WTC11 (cell line): ENCODE measurements at regions not wholly inside any gene's neighbourhood (a gene's known extent, or its start where the extent isn't known, plus 50 kb on each side); places are given as distances from the start of the nearest gene placed in this dataset.

ENCODE experiments used
- ATAC-seq: fragments of 200-7000 bp; cut with Tn5 transposase; 2 replicates; pipeline ENCODE4 v1.10.0; 2021; ENCODE audit warnings: mild to moderate bottlenecking, moderate library complexity
- CTCF ChIA-PET: fragments of 300-600 bp; sonication (Branson Sonifier 250); formaldehyde crosslinking; loops from one replicate; lab custom pipeline; 2021; ENCODE audit warnings: antibody characterized with exemption; lab: Charles Lee
- POLR2A ChIA-PET: fragments of 350-600 bp; sonication (Branson Sonifier 250); formaldehyde crosslinking; loops from one replicate; lab custom pipeline; 2021; ENCODE audit warnings: antibody characterized with exemption; lab: Charles Lee
- DNase-seq: peaks from one replicate; pipeline ENCODE4 v3.0.0; 2021; ENCODE audit warnings: low spot score
- H3K27ac Mint-ChIP-seq: 2 replicates; pipeline ENCODE4 v1.8.0; 2021; ENCODE audit warnings: mixed read lengths
- H3K27me3 Mint-ChIP-seq: 2 replicates; pipeline ENCODE4 v1.8.0; 2021; ENCODE audit warnings: low read depth, mild to moderate bottlenecking, moderate library complexity, mixed read lengths
- H3K36me3 Mint-ChIP-seq: 2 replicates; pipeline ENCODE4 v1.8.0; 2021; ENCODE audit warnings: mixed read lengths
- H3K4me1 Mint-ChIP-seq: 2 replicates; pipeline ENCODE4 v1.8.0; 2022; ENCODE audit warnings: mixed read lengths
- H3K4me3 Mint-ChIP-seq: 2 replicates; pipeline ENCODE4 v1.8.0; 2021; ENCODE audit warnings: mild to moderate bottlenecking, moderate library complexity, mixed read lengths
- H3K9me3 Mint-ChIP-seq: 2 replicates; pipeline ENCODE4 v1.8.0; 2021; ENCODE audit warnings: mixed read lengths
- ATF3 ChIP-seq: sonication (generic); formaldehyde crosslinking; conservative IDR thresholded peaks from 2 replicates; pipeline ENCODE4 v1.8.1; 2022; ENCODE audit warnings: mild to moderate bottlenecking, missing genetic modification reagents
- CREB1 ChIP-seq: sonication (generic); formaldehyde crosslinking; IDR thresholded peaks from 2 replicates; pipeline ENCODE4 v1.8.0; 2023; ENCODE audit warnings: mild to moderate bottlenecking, missing genetic modification reagents
- CREM ChIP-seq: sonication (generic); formaldehyde crosslinking; IDR thresholded peaks from 2 replicates; pipeline ENCODE4 v1.8.1; 2022; ENCODE audit warnings: mild to moderate bottlenecking, missing genetic modification reagents, moderate library complexity
- CTCF ChIP-seq: fragments of 200-600 bp; IDR thresholded peaks from 2 replicates; pipeline ENCODE4 v1.8.0; 2022; ENCODE audit warnings: antibody characterized with exemption
- FOXJ3 ChIP-seq: sonication (generic); formaldehyde crosslinking; IDR thresholded peaks from 2 replicates; pipeline ENCODE4 v1.9.0; 2021; ENCODE audit warnings: missing genetic modification reagents, mild to moderate bottlenecking, borderline replicate concordance
- FOXK1 ChIP-seq: sonication (generic); formaldehyde crosslinking; IDR thresholded peaks from 2 replicates; pipeline ENCODE4 v1.8.0; 2022; ENCODE audit warnings: mild to moderate bottlenecking, moderate library complexity, missing genetic modification reagents
- HMGA2 ChIP-seq: fragments of 250-450 bp; sonication (Bioruptor Pico); IDR thresholded peaks from 2 replicates; pipeline ENCODE4 v1.4.0; 2021; ENCODE audit warnings: mild to moderate bottlenecking, moderate library complexity
- IRF2 ChIP-seq: sonication (generic); formaldehyde crosslinking; IDR thresholded peaks from 2 replicates; pipeline ENCODE4 v1.8.0; 2022; ENCODE audit warnings: low read depth, missing genetic modification reagents, borderline replicate concordance
- JUN ChIP-seq: sonication (generic); formaldehyde crosslinking; IDR thresholded peaks from 2 replicates; pipeline ENCODE4 v1.8.0; 2023; ENCODE audit warnings: mild to moderate bottlenecking, missing genetic modification reagents
- MXD4 ChIP-seq: fragments of 250-450 bp; sonication (Bioruptor Pico); IDR thresholded peaks from 2 replicates; pipeline ENCODE4 v1.8.0; 2021; ENCODE audit warnings: mild to moderate bottlenecking, moderate library complexity, borderline replicate concordance
- MYBL2 ChIP-seq: sonication (generic); formaldehyde crosslinking; IDR thresholded peaks from 2 replicates; pipeline ENCODE4 v1.8.1; 2023; ENCODE audit warnings: mild to moderate bottlenecking, moderate library complexity, missing genetic modification reagents
- PREB ChIP-seq: sonication (generic); formaldehyde crosslinking; IDR thresholded peaks from 2 replicates; pipeline ENCODE4 v1.8.1; 2022; ENCODE audit warnings: mild to moderate bottlenecking, missing genetic modification reagents, moderate library complexity, borderline replicate concordance
- RELA ChIP-seq: sonication (generic); formaldehyde crosslinking; IDR thresholded peaks from 2 replicates; pipeline ENCODE4 v1.8.1; 2022; ENCODE audit warnings: missing genetic modification reagents, mild to moderate bottlenecking, borderline replicate concordance
- ZNF121 ChIP-seq: sonication (generic); formaldehyde crosslinking; IDR thresholded peaks from 2 replicates; pipeline ENCODE4 v1.8.0; 2023; ENCODE audit warnings: missing genetic modification reagents
- ZNF317 ChIP-seq: sonication (generic); formaldehyde crosslinking; IDR thresholded peaks from 2 replicates; pipeline ENCODE4 v1.8.1; 2023; ENCODE audit warnings: low read depth, mild to moderate bottlenecking, moderate library complexity, missing genetic modification reagents, borderline replicate concordance
- ZNF416 ChIP-seq: fragments of 250-450 bp; sonication (Bioruptor Pico); IDR thresholded peaks from 2 replicates; pipeline ENCODE4 v1.9.0; 2021; ENCODE audit warnings: mild to moderate bottlenecking, inconsistent platforms
- ZNF423 ChIP-seq: fragments of 250-450 bp; sonication (Bioruptor Pico); IDR thresholded peaks from 2 replicates; pipeline ENCODE4 v2.1.2; 2022; ENCODE audit warnings: mild to moderate bottlenecking, moderate library complexity
- ZSCAN18 ChIP-seq: fragments of 250-450 bp; sonication (Bioruptor Pico); IDR thresholded peaks from 2 replicates; pipeline ENCODE4 v2.1.2; 2022; ENCODE audit warnings: mild to moderate bottlenecking, moderate library complexity
- TF ChIP-seq, protein P1 (sequence below): sonication (generic); formaldehyde crosslinking; IDR thresholded peaks from 2 replicates; pipeline ENCODE4 v1.8.1; 2023; ENCODE audit warnings: mild to moderate bottlenecking, missing genetic modification reagents, moderate library complexity
- TF ChIP-seq, protein P2 (sequence below): sonication (generic); formaldehyde crosslinking; IDR thresholded peaks from 2 replicates; pipeline ENCODE4 v1.8.0; 2022; ENCODE audit warnings: mild to moderate bottlenecking, missing genetic modification reagents
- TF ChIP-seq, protein P3 (sequence below): sonication (generic); formaldehyde crosslinking; IDR thresholded peaks from 2 replicates; pipeline ENCODE4 v1.8.1; 2023; ENCODE audit warnings: mild to moderate bottlenecking, missing genetic modification reagents
- TF ChIP-seq, protein P4 (sequence below): fragments of 250-450 bp; sonication (Bioruptor Pico); IDR thresholded peaks from 2 replicates; pipeline ENCODE4 v1.9.0; 2021; ENCODE audit warnings: mild to moderate bottlenecking, borderline replicate concordance
- TF ChIP-seq, protein P5 (sequence below): sonication (generic); formaldehyde crosslinking; IDR thresholded peaks from 2 replicates; pipeline ENCODE4 v1.8.1; 2023; ENCODE audit warnings: mild to moderate bottlenecking, moderate library complexity, missing genetic modification reagents

- TF ChIP-seq ZNF423: no peak
- TF ChIP-seq HMGA2 (CRISPR knock-in tag): no peak
- no peak for TF ChIP-seq ZNF121 (CRISPR knock-in tag)
These were observed 341.5 kb downstream of the TFAP2A start (continued) for GRCh38 chr6:10073341-10073740.

- CTCF ChIA-PET: no interaction called here
- H3K9me3 Mint-ChIP-seq: peaks cover 11% of the 10 kb centered on the region
These were observed 343.1 kb downstream of the TFAP2A start for GRCh38 chr6:10071631-10072220.

More at GRCh38 chr6:10071631-10072220, 343.1 kb downstream of the TFAP2A start:
- DNase-seq: no peak
- TF ChIP-seq CTCF (no peak), IRF2 (CRISPR knock-in tag) (no peak), JUN (CRISPR knock-in tag) (no peak), ATF3 (CRISPR knock-in tag) (no peak), ZSCAN18 (CRISPR knock-in tag) (no peak), ZNF317 (CRISPR knock-in tag) (no peak), CREB1 (no peak), CREM (CRISPR knock-in tag) (no peak), FOXK1 (CRISPR knock-in tag) (no peak), FOXJ3 (CRISPR knock-in tag) (no peak), RELA (no peak), ZNF416 (no peak), MXD4 (CRISPR knock-in tag) (no peak), MYBL2 (no peak), PREB (CRISPR knock-in tag) (no peak)
- TF ChIP-seq, protein P1, sequence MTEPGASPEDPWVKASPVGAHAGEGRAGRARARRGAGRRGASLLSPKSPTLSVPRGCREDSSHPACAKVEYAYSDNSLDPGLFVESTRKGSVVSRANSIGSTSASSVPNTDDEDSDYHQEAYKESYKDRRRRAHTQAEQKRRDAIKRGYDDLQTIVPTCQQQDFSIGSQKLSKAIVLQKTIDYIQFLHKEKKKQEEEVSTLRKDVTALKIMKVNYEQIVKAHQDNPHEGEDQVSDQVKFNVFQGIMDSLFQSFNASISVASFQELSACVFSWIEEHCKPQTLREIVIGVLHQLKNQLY (CRISPR knock-in tag): no peak
- TF ChIP-seq, protein P2, sequence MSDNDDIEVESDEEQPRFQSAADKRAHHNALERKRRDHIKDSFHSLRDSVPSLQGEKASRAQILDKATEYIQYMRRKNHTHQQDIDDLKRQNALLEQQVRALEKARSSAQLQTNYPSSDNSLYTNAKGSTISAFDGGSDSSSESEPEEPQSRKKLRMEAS (CRISPR knock-in tag): no peak
- TF ChIP-seq, protein P3, sequence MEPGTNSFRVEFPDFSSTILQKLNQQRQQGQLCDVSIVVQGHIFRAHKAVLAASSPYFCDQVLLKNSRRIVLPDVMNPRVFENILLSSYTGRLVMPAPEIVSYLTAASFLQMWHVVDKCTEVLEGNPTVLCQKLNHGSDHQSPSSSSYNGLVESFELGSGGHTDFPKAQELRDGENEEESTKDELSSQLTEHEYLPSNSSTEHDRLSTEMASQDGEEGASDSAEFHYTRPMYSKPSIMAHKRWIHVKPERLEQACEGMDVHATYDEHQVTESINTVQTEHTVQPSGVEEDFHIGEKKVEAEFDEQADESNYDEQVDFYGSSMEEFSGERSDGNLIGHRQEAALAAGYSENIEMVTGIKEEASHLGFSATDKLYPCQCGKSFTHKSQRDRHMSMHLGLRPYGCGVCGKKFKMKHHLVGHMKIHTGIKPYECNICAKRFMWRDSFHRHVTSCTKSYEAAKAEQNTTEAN (CRISPR knock-in tag): no peak
- TF ChIP-seq, protein P4, sequence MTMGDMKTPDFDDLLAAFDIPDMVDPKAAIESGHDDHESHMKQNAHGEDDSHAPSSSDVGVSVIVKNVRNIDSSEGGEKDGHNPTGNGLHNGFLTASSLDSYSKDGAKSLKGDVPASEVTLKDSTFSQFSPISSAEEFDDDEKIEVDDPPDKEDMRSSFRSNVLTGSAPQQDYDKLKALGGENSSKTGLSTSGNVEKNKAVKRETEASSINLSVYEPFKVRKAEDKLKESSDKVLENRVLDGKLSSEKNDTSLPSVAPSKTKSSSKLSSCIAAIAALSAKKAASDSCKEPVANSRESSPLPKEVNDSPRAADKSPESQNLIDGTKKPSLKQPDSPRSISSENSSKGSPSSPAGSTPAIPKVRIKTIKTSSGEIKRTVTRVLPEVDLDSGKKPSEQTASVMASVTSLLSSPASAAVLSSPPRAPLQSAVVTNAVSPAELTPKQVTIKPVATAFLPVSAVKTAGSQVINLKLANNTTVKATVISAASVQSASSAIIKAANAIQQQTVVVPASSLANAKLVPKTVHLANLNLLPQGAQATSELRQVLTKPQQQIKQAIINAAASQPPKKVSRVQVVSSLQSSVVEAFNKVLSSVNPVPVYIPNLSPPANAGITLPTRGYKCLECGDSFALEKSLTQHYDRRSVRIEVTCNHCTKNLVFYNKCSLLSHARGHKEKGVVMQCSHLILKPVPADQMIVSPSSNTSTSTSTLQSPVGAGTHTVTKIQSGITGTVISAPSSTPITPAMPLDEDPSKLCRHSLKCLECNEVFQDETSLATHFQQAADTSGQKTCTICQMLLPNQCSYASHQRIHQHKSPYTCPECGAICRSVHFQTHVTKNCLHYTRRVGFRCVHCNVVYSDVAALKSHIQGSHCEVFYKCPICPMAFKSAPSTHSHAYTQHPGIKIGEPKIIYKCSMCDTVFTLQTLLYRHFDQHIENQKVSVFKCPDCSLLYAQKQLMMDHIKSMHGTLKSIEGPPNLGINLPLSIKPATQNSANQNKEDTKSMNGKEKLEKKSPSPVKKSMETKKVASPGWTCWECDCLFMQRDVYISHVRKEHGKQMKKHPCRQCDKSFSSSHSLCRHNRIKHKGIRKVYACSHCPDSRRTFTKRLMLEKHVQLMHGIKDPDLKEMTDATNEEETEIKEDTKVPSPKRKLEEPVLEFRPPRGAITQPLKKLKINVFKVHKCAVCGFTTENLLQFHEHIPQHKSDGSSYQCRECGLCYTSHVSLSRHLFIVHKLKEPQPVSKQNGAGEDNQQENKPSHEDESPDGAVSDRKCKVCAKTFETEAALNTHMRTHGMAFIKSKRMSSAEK (CRISPR knock-in tag): no peak
- TF ChIP-seq, protein P5, sequence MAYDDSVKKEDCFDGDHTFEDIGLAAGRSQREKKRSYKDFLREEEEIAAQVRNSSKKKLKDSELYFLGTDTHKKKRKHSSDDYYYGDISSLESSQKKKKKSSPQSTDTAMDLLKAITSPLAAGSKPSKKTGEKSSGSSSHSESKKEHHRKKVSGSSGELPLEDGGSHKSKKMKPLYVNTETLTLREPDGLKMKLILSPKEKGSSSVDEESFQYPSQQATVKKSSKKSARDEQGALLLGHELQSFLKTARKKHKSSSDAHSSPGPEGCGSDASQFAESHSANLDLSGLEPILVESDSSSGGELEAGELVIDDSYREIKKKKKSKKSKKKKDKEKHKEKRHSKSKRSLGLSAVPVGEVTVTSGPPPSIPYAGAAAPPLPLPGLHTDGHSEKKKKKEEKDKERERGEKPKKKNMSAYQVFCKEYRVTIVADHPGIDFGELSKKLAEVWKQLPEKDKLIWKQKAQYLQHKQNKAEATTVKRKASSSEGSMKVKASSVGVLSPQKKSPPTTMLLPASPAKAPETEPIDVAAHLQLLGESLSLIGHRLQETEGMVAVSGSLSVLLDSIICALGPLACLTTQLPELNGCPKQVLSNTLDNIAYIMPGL: no peak
- Mint-ChIP-seq H3K36me3 (peaks cover 4% of the 10 kb centered on the region; the same call in 1 of the 2 replicates), H3K4me3 (no peak overlapping the region), H3K27ac (no peak overlapping the region), H3K4me1 (no peaks in the 10 kb centered on the region), H3K27me3 (no peaks in the 10 kb centered on the region)
- no peak for ATAC-seq
- POLR2A ChIA-PET: no interaction called here
